Stimulated activated naive B cell treated with anti-CD40 and anti-IgM and Interleukin-4, amounts not matched to agents 10 μg/mL and 1 μg/mL and 100 μg/mL, for 72 hours (primary cell): ENCODE measurements at regions not wholly inside any gene's neighbourhood (a gene's known extent, or its start where the extent isn't known, plus 50 kb on each side); places are given as distances from the start of the nearest gene placed in this dataset.

Experiments
- ATAC-seq, 2 donors: fragments of 150-1000 bp; cut with Tn5 transposase; replicated peaks; 2 replicates each; pipeline ENCODE4 v1.10.0; 2021; ENCODE audit warnings: moderate library complexity in 1 of 2
- DNase-seq: peaks from one replicate; pipeline ENCODE4 v3.0.0; 2021
- H3K27ac Mint-ChIP-seq: one replicate; pipeline ENCODE4 v1.8.0; 2022; ENCODE audit warnings: mild to moderate bottlenecking, mixed read lengths
- H3K27me3 Mint-ChIP-seq, 2 donors: one replicate each; pipeline ENCODE4 v1.8.0; 2022; ENCODE audit warnings: mixed read lengths in 2 of 2
- H3K36me3 Mint-ChIP-seq, 2 donors: one replicate each; pipeline ENCODE4 v1.8.0; 2022; ENCODE audit warnings: mixed read lengths in 2 of 2, mild to moderate bottlenecking in 1 of 2
- H3K4me1 Mint-ChIP-seq, 2 donors: one replicate each; pipeline ENCODE4 v1.8.0; 2022; ENCODE audit warnings: mixed read lengths in 2 of 2, mild to moderate bottlenecking in 1 of 2
- H3K4me3 Mint-ChIP-seq, 2 donors: one replicate each; pipeline ENCODE4 v1.8.0; 2022; ENCODE audit warnings: mild to moderate bottlenecking in 2 of 2, mixed read lengths in 2 of 2, moderate library complexity in 1 of 2
- H3K9me3 Mint-ChIP-seq, 2 donors: one replicate each; pipeline ENCODE4 v1.8.0; 2022; ENCODE audit warnings: mixed read lengths in 2 of 2, mild to moderate bottlenecking in 1 of 2

DNA sequence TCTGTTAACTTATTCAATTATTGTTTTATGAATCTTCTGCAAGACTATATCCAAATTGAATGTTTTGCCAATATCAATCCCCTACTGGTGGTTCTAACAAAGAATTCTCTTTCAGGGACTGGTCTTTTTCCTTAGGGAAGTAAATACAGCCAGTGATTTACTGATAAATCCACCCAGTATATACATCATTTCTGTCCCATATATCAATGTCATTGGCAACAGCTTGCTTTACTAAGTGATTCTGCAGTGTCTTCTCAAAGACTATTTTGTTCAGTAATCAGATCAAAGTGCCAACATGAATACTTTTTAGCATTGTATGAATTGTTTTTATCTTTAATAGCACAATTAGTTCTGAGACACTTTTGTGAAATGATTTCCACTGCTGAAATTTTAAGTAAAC is 114.0 kb upstream of the OBI1 start:
- Mint-ChIP-seq H3K27ac (no peak overlapping the region), H3K4me3 (no peak overlapping the region), H3K36me3 (no peaks in the 10 kb centered on the region), H3K9me3 (no peaks in the 10 kb centered on the region), H3K4me1 (no peaks in the 10 kb centered on the region), H3K27me3 (peaks cover 4 to 6% of the 10 kb centered on the region in 2 donors)
- no peak for ATAC-seq
- DNase-seq: no peak

DNA sequence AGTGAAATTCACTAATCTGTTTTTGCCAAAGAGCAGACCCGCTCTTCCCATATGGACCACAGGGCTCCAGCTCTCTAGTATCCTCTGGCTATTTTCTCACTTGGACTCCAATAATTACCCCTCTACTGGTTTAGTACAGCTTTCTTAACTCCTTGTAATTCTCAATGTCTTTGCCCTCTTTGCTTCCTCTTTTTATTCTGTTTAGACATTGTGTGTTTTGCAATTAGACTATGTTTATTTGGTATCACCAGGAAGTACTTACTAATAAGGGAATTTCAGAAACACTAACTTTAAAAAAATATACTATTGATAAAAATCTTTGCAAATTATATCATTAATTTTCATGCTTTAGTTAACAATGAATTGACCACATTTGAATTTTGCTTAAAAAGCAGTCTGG is 111.6 kb upstream of the OBI1 start:
- H3K4me3 Mint-ChIP-seq: no peak overlapping the region
- H3K27me3 Mint-ChIP-seq: peaks cover 4 to 5% of the 10 kb centered on the region in 2 donors
- H3K27ac Mint-ChIP-seq: no peak overlapping the region
- ATAC-seq (no peak), DNase-seq (no peak)
- no peaks in the 10 kb centered on the region for H3K36me3 Mint-ChIP-seq
- no peaks in the 10 kb centered on the region for H3K4me1 Mint-ChIP-seq
- H3K9me3 Mint-ChIP-seq: no peaks in the 10 kb centered on the region

DNA sequence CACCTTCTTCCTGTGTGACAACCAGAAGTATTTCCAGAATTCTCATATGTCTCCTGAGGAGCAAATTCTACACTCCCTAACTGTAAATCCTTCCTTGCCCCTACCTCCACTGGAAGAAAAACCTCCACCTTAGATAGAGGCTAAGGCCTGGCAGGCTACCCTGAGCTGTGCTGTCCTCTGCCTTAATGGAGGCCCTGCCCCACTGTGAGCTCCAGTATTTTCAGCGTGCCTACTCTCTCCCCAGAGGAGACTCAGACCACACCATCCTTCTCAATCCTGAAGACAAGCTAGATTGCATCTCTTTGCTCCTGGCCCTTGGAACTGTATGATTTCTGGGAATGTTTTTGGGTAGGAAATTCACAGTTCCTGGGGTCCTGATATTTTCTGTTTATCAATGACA is 110.0 kb upstream of the OBI1 start:
- ATAC-seq (no peak), DNase-seq (no peak)
- peaks cover 4 to 5% of the 10 kb centered on the region in 2 donors for H3K27me3 Mint-ChIP-seq
- no peak overlapping the region for H3K4me3 Mint-ChIP-seq
- no peaks in the 10 kb centered on the region for H3K36me3 Mint-ChIP-seq
- no peaks in the 10 kb centered on the region for H3K9me3 Mint-ChIP-seq
- no peaks in the 10 kb centered on the region for H3K4me1 Mint-ChIP-seq
- no peak overlapping the region for H3K27ac Mint-ChIP-seq

DNA sequence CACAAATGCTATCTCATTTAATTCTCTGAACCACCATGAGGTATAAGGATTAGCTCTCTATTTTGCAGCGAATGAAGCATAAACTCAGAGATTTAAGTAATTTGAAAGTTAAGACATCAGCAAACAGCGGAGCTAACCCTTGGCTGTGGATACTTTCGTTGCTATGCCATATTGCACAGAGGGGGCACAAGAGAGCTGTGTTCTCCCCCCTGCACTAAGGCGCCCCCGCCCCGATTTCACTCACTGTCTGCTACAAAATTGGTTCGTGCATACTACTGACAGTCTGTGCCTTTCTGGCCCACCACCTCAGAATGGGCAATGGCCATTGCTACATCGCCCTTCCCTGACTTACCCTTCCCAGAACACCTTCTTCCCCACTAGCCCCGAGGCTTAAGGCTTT is 105.7 kb upstream of the OBI1 start:
- Mint-ChIP-seq H3K4me1 (no peaks in the 10 kb centered on the region), H3K36me3 (no peaks in the 10 kb centered on the region), H3K4me3 (no peak overlapping the region), H3K27ac (no peak overlapping the region), H3K9me3 (no peaks in the 10 kb centered on the region), H3K27me3 (peaks cover 4 to 9% of the 10 kb centered on the region in 2 donors)
- ATAC-seq: no peak
- no peak for DNase-seq

DNA sequence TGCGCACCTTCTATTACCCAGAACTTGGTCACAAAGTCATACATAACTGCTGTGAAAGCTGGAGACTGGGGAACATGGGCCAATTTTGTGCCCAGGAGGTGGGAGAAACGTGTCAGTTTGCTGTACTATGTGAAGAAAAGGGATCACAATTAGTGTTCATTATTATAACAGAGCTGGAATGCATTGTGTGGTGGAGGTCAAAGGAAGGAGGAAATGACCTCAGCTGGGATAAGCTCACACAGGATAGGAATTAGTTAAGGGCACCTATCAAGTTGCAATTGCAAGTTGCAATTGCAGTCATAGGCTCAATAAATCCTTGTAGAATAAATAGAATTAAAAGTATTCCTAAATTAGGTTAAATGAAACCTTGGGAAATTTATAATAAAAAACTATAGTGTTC is 103.9 kb upstream of the OBI1 start:
- ATAC-seq (no peak), DNase-seq (no peak)
- Mint-ChIP-seq H3K4me1 (no peaks in the 10 kb centered on the region), H3K27ac (no peak overlapping the region), H3K9me3 (no peaks in the 10 kb centered on the region), H3K4me3 (no peak overlapping the region), H3K27me3 (peaks cover 0 to 9% of the 10 kb centered on the region in 2 donors), H3K36me3 (no peaks in the 10 kb centered on the region)

DNA sequence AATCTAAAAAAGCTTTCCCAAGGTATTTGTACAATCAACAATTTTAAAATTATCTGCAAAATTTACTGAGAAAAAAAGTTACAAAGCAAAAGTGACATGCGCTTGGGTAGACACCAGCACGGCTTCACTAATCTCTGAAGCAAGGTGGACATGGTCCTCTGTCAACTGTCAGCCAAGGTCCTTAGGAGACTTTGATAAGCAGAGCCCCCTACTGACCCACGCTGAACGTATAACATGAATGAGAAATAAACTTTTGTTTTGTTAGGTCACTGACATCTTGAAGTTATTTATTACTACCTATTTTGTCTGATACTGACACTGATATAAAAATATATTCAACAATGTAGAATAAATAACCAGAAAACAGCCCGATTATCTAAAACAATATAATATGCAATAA is 100.7 kb upstream of the OBI1 start:
- DNase-seq (no peak), ATAC-seq (no peak)
- Mint-ChIP-seq H3K9me3 (no peaks in the 10 kb centered on the region), H3K4me1 (no peaks in the 10 kb centered on the region), H3K36me3 (no peaks in the 10 kb centered on the region), H3K4me3 (no peak overlapping the region), H3K27ac (no peak overlapping the region), H3K27me3 (peaks cover 4 to 6% of the 10 kb centered on the region in 2 donors)

DNA sequence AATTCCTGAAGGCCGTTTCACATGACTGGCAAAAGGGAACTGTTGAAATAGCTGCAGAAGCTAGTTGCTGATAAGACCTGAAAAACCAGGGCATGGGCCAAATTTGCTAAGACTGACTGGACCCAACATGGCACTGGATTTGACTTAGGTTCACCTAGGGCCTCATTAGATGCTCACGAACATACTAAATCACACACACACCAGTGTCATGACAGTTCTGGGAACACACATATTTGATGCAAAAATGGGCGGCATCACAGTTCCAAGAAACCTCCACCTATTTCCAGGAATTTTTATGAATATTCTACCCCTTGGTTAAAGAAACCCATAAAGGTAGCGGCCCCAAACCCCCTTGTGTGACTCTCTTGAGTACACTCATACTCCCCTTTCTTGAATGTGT is 99.6 kb upstream of the OBI1 start:
- peaks cover 4 to 11% of the 10 kb centered on the region in 2 donors for H3K27me3 Mint-ChIP-seq
- ATAC-seq: no peak
- H3K27ac Mint-ChIP-seq: no peak overlapping the region
- H3K4me1 Mint-ChIP-seq: no peaks in the 10 kb centered on the region
- DNase-seq: no peak
- no peaks in the 10 kb centered on the region for H3K9me3 Mint-ChIP-seq
- H3K4me3 Mint-ChIP-seq: no peak overlapping the region
- no peaks in the 10 kb centered on the region for H3K36me3 Mint-ChIP-seq

DNA sequence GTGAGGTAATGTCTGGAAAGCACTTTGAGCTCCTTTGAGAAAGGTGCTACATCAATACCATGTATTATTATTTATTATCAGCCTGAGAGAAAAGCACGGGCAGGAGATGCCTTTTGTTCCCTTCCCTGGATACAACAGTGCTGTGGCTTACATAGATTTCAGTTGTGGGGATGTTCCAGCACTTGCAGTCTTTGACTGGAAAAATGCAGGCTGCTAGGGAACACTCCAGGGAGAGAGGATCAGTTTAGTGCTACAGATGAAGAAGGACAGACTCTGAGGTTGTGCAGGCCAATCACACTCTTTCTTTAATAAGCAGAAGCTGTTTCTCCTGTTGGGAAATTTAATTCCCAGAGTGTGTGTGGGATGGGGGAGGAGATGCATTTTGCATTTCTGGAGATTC is 94.5 kb upstream of the OBI1 start:
- no peak overlapping the region for H3K27ac Mint-ChIP-seq
- no peaks in the 10 kb centered on the region for H3K9me3 Mint-ChIP-seq
- DNase-seq (no peak), ATAC-seq (no peak)
- H3K36me3 Mint-ChIP-seq: no peaks in the 10 kb centered on the region
- H3K27me3 Mint-ChIP-seq: peaks cover 11 to 18% of the 10 kb centered on the region in 2 donors
- H3K4me3 Mint-ChIP-seq: no peak overlapping the region
- no peaks in the 10 kb centered on the region for H3K4me1 Mint-ChIP-seq

DNA sequence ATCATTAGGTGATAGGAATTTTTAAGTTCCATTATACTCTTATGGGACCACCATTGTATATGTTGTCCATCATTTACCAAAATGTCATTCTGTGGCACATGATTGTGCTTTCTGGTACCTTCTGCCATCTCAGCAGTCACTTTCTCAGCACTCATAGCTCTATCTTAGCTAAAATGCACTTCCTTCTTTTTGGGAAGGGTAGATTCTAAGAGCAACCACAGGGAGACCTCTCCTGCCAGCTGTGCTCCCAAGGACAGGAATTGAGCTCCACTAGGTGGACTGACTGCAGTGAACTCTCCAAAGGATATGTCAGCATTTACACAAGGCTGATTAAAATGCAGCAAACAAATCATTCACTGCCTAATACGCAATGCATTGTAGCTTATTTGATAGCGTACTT is 91.8 kb upstream of the OBI1 start:
- Mint-ChIP-seq H3K4me1 (no peaks in the 10 kb centered on the region), H3K36me3 (no peaks in the 10 kb centered on the region)

DNA sequence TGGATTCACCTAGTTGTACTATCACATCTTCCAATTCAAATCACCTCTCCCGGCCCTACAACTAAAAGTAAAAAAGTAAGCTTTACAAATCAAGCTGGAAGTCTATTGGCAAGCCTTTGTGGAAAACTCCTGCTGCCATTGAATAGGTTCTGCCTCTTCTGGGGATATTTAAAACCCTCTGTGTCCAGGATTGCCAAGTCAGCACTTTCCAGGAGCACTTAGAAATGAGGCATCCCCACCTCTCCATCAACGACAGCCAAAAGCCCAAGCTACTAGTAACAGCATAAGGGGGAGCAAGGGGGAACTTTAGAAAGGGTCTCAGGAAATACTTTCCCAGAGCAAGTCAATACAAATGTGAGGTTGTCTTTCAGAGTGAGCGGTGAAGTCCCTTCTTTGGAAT is 85.0 kb upstream of the OBI1 start:
- Mint-ChIP-seq H3K4me1 (no peaks in the 10 kb centered on the region), H3K9me3 (no peaks in the 10 kb centered on the region), H3K36me3 (no peaks in the 10 kb centered on the region), H3K4me3 (no peak overlapping the region), H3K27ac (no peak overlapping the region), H3K27me3 (peaks cover 0 to 10% of the 10 kb centered on the region in 2 donors)
- ATAC-seq (no peak), DNase-seq (no peak)

More for the DNA sequence above, 91.8 kb upstream of the OBI1 start:
- ATAC-seq (no peak), DNase-seq (no peak)
- Mint-ChIP-seq H3K4me3 (no peak overlapping the region), H3K9me3 (no peaks in the 10 kb centered on the region), H3K27ac (no peak overlapping the region), H3K27me3 (peaks cover 4 to 22% of the 10 kb centered on the region in 2 donors)

DNA sequence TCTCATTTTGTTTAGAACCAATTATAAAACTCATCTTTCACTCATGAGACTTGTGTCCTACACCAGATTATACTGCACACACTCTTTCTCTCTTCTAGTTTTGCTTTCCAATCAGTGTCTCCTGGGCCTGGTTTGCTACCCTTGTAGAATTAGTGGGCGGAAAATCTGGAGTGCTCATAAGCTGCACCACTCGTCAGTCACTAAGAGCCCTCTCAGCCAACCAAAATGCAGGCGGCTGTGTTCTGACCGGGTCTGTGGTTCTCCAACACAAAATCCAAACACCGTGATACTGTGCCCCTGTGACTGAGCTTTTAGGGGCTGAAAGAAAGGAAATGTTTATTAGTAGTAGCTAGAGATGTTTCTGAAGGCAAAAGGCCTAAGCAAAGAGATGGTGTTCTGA is 83.7 kb upstream of the OBI1 start:
- H3K27me3 Mint-ChIP-seq: peaks cover 0 to 3% of the 10 kb centered on the region in 2 donors
- no peak overlapping the region for H3K27ac Mint-ChIP-seq

DNA sequence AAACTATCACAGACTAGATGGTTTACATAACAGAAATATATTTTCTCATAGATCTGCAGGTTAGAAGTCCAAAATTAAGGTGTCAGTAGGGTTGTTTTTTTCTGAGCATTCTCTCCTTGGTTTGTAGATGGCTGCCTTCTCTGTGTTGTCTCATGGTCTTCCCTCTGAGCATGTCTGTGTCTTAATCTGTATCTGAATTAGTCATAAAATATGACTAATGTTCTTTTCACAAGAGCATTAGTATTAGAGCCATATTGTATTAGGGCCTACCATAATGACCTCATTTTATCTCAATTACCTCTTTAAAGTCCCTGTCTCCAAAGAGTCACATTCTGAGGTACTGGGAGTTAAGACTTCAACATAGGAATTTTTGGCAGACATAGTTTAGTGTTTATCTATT is 77.2 kb upstream of the OBI1 start:
- DNase-seq (no peak), ATAC-seq (no peak)
- no peaks in the 10 kb centered on the region for H3K36me3 Mint-ChIP-seq
- no peak overlapping the region for H3K27ac Mint-ChIP-seq
- no peak overlapping the region for H3K4me3 Mint-ChIP-seq
- no peaks in the 10 kb centered on the region for H3K4me1 Mint-ChIP-seq
- H3K27me3 Mint-ChIP-seq: peaks cover 3 to 6% of the 10 kb centered on the region in 2 donors
- H3K9me3 Mint-ChIP-seq: no peaks in the 10 kb centered on the region

More for the DNA sequence above, 83.7 kb upstream of the OBI1 start:
- no peaks in the 10 kb centered on the region for H3K4me1 Mint-ChIP-seq
- H3K9me3 Mint-ChIP-seq: no peaks in the 10 kb centered on the region
- no peaks in the 10 kb centered on the region for H3K36me3 Mint-ChIP-seq
- no peak for DNase-seq
- no peak overlapping the region for H3K4me3 Mint-ChIP-seq
- no peak for ATAC-seq

DNA sequence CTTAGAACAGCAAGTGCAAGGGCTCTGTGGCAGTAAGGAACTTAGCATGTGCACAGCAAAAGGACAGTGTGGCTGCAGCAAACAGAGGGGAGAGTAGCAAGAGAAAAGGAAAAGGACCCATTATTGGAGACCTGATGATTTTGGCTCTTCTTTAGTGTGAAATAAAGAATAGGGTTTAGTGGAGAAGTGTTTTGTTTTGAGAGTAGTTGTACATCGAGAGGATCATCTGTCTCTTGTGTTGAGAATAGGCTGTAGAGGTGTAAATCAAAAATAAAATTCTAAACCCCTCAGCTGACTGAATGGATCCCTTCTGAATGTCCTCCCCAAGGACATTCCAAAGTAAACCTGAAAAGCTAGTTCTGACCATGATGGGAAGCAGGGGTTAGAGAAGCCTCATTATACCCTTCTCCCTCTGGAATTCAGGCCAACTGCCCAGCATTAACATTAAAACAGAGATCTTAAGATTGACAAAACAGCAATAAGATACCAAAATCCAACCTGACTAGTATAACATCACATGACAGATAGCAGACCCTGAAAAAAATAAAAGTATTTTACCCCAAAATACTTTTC is 73.6 kb upstream of the OBI1 start:
- no peaks in the 10 kb centered on the region for H3K9me3 Mint-ChIP-seq
- H3K4me3 Mint-ChIP-seq: no peak overlapping the region
- peaks cover 5 to 11% of the 10 kb centered on the region in 2 donors for H3K27me3 Mint-ChIP-seq
- no peak for ATAC-seq
- no peak overlapping the region for H3K27ac Mint-ChIP-seq
- H3K36me3 Mint-ChIP-seq: no peaks in the 10 kb centered on the region
- no peak for DNase-seq
- no peaks in the 10 kb centered on the region for H3K4me1 Mint-ChIP-seq

DNA sequence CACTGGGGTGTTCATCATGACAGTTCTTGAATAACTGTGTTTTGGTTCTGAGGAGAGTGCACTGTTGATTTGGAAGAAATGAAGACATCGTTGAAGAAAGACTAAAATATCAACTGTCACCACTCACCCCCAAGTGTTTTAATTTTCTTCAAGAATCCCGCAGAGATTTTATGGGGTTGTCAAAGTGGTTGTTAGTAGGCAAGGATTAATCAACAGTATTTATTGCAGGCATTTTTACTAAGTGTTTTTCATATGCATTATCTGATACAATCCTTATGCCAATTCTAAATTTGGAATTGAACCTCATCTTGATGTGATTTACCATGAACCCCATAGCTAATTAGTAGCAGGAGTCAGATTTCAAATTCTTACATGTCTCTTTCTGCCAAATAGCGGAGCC is 63.7 kb upstream of the OBI1 start:
- Mint-ChIP-seq H3K4me3 (no peak overlapping the region), H3K9me3 (peaks cover 0 to 1% of the 10 kb centered on the region in 2 donors), H3K27me3 (peaks cover 13 to 29% of the 10 kb centered on the region in 2 donors), H3K27ac (no peak overlapping the region), H3K36me3 (no peaks in the 10 kb centered on the region), H3K4me1 (no peaks in the 10 kb centered on the region)
- DNase-seq (no peak), ATAC-seq (no peak)

DNA sequence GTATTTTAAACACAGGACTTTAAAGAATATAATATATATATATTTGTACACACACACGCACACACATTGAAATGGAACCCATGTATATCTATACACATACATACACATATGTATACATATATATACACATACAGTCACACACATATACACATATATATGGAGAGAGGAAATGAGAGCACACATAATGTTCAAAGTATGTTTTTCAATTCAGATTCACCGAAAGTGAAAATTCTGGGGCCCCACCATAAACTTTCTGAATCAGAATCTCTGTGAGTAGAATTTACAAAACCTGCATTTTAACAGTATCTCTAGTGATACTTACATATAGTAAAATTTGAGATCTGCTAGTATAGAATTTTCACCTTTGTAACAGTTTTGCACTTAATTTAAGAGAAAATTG is 60.4 kb upstream of the OBI1 start:
- H3K4me3 Mint-ChIP-seq: no peak overlapping the region
- H3K9me3 Mint-ChIP-seq: no peaks in the 10 kb centered on the region
- H3K27me3 Mint-ChIP-seq: peaks cover 13 to 27% of the 10 kb centered on the region in 2 donors
- ATAC-seq: no peak
- no peaks in the 10 kb centered on the region for H3K36me3 Mint-ChIP-seq
- peaks cover 0 to 5% of the 10 kb centered on the region in 2 donors for H3K4me1 Mint-ChIP-seq
- no peak overlapping the region for H3K27ac Mint-ChIP-seq
- no peak for DNase-seq

DNA sequence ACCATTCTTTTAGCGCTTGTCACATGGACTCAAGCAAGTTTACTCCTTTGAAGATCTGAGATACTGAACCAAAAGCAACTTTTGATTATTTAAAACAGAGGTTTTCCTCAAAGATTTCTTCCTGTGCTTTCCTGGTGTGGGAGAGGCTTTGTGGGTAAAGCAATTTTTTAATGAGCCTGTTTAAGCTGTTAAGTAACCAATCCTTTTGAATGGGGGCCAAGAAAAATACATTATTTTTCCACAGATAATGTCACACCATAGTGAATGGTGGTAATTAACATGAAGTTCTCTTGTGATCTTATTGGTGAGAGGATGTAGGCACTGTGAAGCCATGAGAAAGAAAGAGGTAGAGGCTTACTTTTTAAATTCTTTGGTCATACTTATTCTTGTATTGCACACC is 55.8 kb upstream of the OBI1 start:
- Mint-ChIP-seq H3K27ac (no peak overlapping the region), H3K4me1 (peaks cover 0 to 5% of the 10 kb centered on the region in 2 donors), H3K4me3 (no peak overlapping the region), H3K9me3 (no peaks in the 10 kb centered on the region), H3K27me3 (peaks cover 0 to 6% of the 10 kb centered on the region in 2 donors), H3K36me3 (no peaks in the 10 kb centered on the region)
- DNase-seq (no peak), ATAC-seq (no peak)
